ENCODE measurements at regions not wholly inside any gene's neighbourhood (a gene's known extent, or its start where the extent isn't known, plus 50 kb on each side); places are given as distances from the start of the nearest gene placed in this dataset.

- DNase-seq = no peak
Observed at GRCh38 chr6:156402227-156402626, 375.0 kb upstream of the ARID1B start.

GRCh38 chr6:156400487-156400886 lies 376.7 kb upstream of the ARID1B start:
- no peak for DNase-seq

- no peak for DNase-seq
Observed at GRCh38 chr6:156398966-156399365, 378.2 kb upstream of the ARID1B start.

- no peak for DNase-seq
Observed at GRCh38 chr6:156398371-156398770, 378.8 kb upstream of the ARID1B start.

- no peak for DNase-seq
Observed at GRCh38 chr6:156396791-156397418, 380.3 kb upstream of the ARID1B start.

- DNase-seq = no peak
Observed at GRCh38 chr6:156396068-156396771, 381.0 kb upstream of the ARID1B start.

- no peak for DNase-seq
Observed at GRCh38 chr6:156395276-156395675, 381.9 kb upstream of the ARID1B start.

- DNase-seq = no peak
Observed at GRCh38 chr6:156392648-156393047, 384.5 kb upstream of the ARID1B start.

- no peak for DNase-seq
Observed at GRCh38 chr6:156391977-156392376, 385.2 kb upstream of the ARID1B start.

- no peak for DNase-seq
Observed at GRCh38 chr6:156391061-156391672, 386.0 kb upstream of the ARID1B start.

GRCh38 chr6:156390621-156391020 lies 386.6 kb upstream of the ARID1B start:
- no peak for DNase-seq

- no peak for DNase-seq
Observed at GRCh38 chr6:156389296-156389695, 387.9 kb upstream of the ARID1B start.

GRCh38 chr6:156387472-156387871 lies 389.7 kb upstream of the ARID1B start:
- no peak for DNase-seq

GRCh38 chr6:156383059-156383458 lies 394.1 kb upstream of the ARID1B start:
- no peak for DNase-seq

- DNase-seq = no peak
Observed at GRCh38 chr6:156379392-156380289, 397.5 kb upstream of the ARID1B start.

- no peak for DNase-seq
Observed at GRCh38 chr6:156378853-156379252, 398.3 kb upstream of the ARID1B start.

GRCh38 chr6:156376091-156376490 lies 401.1 kb upstream of the ARID1B start:
- no peak for DNase-seq

- DNase-seq = no peak
Observed at GRCh38 chr6:156359912-156360311, 417.3 kb upstream of the ARID1B start.

GRCh38 chr6:156352861-156353260 lies 424.3 kb upstream of the ARID1B start:
- no peak for DNase-seq

GRCh38 chr6:156351346-156351966 lies 425.7 kb upstream of the ARID1B start:
- DNase-seq = no peak

GRCh38 chr6:156350337-156350736 lies 426.8 kb upstream of the ARID1B start:
- no peak for DNase-seq

- DNase-seq = no peak
Observed at GRCh38 chr6:156348849-156349248, 428.3 kb upstream of the ARID1B start.

- no peak for DNase-seq
Observed at GRCh38 chr6:156348424-156348823, 428.8 kb upstream of the ARID1B start.

All from HCEC 1CT (cell line).